ENCODE measurements at regions not wholly inside any gene's neighbourhood (a gene's known extent, or its start where the extent isn't known, plus 50 kb on each side); places are given as distances from the start of the nearest gene placed in this dataset.

DNA sequence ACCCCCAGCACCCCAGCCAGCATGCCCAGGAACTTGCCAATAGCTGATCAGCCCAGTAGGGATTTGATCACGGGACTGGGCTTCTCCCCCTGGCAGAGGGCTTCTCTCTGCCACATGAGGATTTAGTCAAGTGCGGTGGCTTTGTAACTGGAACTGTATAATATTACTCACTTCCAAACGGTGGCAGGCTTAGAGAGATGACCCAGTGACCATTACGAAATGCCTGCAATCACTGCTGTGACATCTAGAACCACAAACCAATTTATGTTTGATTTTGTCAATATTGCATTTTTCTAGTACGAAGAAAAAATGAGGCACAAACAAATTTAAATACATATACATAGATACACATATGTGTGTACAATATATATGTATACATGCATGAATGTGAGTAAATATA is 192.1 kb downstream of the ERCC6L2 start:
- Histone ChIP-seq H3K79me2 (ENCODE audit: low read depth) (no peaks in the 10 kb centered on the region), H3K9me3 (ENCODE audit: low read depth) (no peaks in the 10 kb centered on the region), H3K27me3 (no peaks in the 10 kb centered on the region), H3K4me1 (peaks cover 6% of the 10 kb centered on the region), H3F3A (ENCODE audit: low read depth) (no peaks in the 10 kb centered on the region), H3K36me3 (no peaks in the 10 kb centered on the region), H3K4me3 (no peak overlapping the region), H2AFZ (replicated peaks) (no peak overlapping the region), H4K20me1 (ENCODE audit: low read depth) (no peaks in the 10 kb centered on the region), H3K4me2 (no peak overlapping the region), H3K9ac (no peak overlapping the region), H3K27ac (no peak overlapping the region)
- no peak for DNase-seq (ENCODE audit: low spot score)
- Mint-ChIP-seq H3K27ac (no peak overlapping the region), H3K4me1 (peaks cover 14% of the 10 kb centered on the region), H3K9me3 (no peaks in the 10 kb centered on the region), H3K4me3 (no peak overlapping the region), H3K36me3 (no peaks in the 10 kb centered on the region), H3K27me3 (ENCODE audit: insufficient read depth, low read depth) (peaks cover 11% of the 10 kb centered on the region)
- TF ChIP-seq, protein P1, sequence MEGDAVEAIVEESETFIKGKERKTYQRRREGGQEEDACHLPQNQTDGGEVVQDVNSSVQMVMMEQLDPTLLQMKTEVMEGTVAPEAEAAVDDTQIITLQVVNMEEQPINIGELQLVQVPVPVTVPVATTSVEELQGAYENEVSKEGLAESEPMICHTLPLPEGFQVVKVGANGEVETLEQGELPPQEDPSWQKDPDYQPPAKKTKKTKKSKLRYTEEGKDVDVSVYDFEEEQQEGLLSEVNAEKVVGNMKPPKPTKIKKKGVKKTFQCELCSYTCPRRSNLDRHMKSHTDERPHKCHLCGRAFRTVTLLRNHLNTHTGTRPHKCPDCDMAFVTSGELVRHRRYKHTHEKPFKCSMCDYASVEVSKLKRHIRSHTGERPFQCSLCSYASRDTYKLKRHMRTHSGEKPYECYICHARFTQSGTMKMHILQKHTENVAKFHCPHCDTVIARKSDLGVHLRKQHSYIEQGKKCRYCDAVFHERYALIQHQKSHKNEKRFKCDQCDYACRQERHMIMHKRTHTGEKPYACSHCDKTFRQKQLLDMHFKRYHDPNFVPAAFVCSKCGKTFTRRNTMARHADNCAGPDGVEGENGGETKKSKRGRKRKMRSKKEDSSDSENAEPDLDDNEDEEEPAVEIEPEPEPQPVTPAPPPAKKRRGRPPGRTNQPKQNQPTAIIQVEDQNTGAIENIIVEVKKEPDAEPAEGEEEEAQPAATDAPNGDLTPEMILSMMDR (IDR thresholded peaks at IDR 0.05) = no peak
- TF ChIP-seq EZH2 (IDR thresholded peaks at IDR 0.05) (no peak), EZH2phosphoT487 (IDR thresholded peaks at IDR 0.05) (no peak)

DNA sequence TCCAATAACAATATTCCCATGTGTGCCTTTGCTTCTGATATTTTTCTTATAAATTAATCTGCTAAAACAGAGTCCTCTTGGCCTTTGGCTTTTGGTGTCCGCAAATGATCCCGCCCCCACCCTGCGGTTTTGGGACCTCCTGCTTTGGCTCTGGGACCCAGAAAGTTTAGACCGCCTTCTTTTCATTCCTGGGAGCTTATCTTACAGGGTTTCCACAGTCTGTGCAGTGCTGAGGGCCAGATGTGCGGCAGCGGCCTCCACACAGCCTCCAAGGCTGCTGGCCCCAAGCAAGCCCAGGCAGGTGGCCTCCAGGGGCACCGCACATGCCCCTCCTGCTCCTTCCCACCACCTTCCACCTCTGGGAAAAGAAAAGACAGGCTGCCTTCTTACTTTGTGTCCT is 191.5 kb downstream of the ERCC6L2 start:
- Histone ChIP-seq H3K36me3 (no peaks in the 10 kb centered on the region), H3K27me3 (no peaks in the 10 kb centered on the region), H3K27ac (no peak overlapping the region), H3F3A (ENCODE audit: low read depth) (no peaks in the 10 kb centered on the region), H4K20me1 (ENCODE audit: low read depth) (no peaks in the 10 kb centered on the region), H3K4me1 (peaks cover 6% of the 10 kb centered on the region), H3K4me3 (no peak overlapping the region), H3K4me2 (no peak overlapping the region), H3K79me2 (ENCODE audit: low read depth) (no peaks in the 10 kb centered on the region), H2AFZ (replicated peaks) (no peak overlapping the region), H3K9ac (no peak overlapping the region), H3K9me3 (ENCODE audit: low read depth) (no peaks in the 10 kb centered on the region)
- Mint-ChIP-seq H3K27me3 (ENCODE audit: insufficient read depth, low read depth) (peaks cover 11% of the 10 kb centered on the region), H3K4me3 (no peak overlapping the region), H3K4me1 (peaks cover 12% of the 10 kb centered on the region), H3K27ac (no peak overlapping the region), H3K9me3 (no peaks in the 10 kb centered on the region), H3K36me3 (no peaks in the 10 kb centered on the region)
- no peak for TF ChIP-seq EZH2 (IDR thresholded peaks at IDR 0.05)
- TF ChIP-seq, protein P1 (IDR thresholded peaks at IDR 0.05) = no peak
- DNase-seq (ENCODE audit: low spot score) = no peak

DNA sequence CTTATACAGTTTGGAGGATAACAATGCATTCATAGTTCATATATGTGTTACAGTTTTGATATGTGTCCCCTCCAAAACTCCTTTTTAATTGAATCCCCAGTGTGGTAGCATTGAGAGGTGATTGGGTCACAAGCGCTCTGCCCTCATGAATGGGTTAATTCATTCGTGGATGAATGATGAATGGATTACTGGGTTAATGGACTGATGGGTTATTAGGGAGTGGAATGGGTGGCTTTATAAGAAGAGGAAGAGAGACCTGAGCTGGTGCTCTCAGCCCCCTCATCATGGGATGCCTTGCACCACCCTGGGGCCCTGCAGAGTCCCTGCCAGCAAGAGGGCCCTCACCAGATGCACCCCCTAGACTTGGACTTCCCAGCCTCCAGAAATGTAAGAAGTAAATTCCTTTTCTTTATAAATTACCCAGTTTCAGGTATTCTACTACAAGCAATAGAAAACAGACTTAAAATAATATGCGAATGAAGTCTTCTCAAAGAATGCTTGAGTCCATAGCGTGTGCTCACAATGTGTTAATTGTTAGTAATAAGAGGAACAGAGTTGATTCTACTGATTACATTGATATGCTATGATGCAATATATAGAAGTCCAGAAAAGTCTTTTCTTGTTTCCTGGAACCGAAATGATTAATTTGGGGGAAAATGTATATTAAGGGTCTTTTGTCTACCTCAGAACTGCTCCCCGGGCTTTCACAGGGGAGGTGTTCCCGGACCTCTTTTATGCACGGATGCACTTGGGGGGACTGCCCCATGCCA is 190.2 kb downstream of the ERCC6L2 start:
- no peaks in the 10 kb centered on the region for H3K79me2 ChIP-seq (ENCODE audit: low read depth)
- H3K9me3 Mint-ChIP-seq = no peaks in the 10 kb centered on the region
- no peak overlapping the region for H3K27ac Mint-ChIP-seq
- no peak overlapping the region for H3K4me2 ChIP-seq
- no peak overlapping the region for H2AFZ ChIP-seq (replicated peaks)
- no peaks in the 10 kb centered on the region for H3K9me3 ChIP-seq (ENCODE audit: low read depth)
- no peaks in the 10 kb centered on the region for H3K36me3 ChIP-seq
- no peak for DNase-seq (ENCODE audit: low spot score)
- peaks cover 6% of the 10 kb centered on the region for H3K4me1 ChIP-seq
- H3F3A ChIP-seq (ENCODE audit: low read depth) = no peaks in the 10 kb centered on the region
- TF ChIP-seq EZH2phosphoT487 (IDR thresholded peaks at IDR 0.05) (no peak), EZH2 (IDR thresholded peaks at IDR 0.05) (no peak)
- TF ChIP-seq, protein P1 (IDR thresholded peaks at IDR 0.05) = no peak
- no peaks in the 10 kb centered on the region for H3K36me3 Mint-ChIP-seq
- H4K20me1 ChIP-seq (ENCODE audit: low read depth) = no peaks in the 10 kb centered on the region
- H3K27ac ChIP-seq = no peak overlapping the region
- H3K27me3 Mint-ChIP-seq (ENCODE audit: insufficient read depth, low read depth) = peaks cover 11% of the 10 kb centered on the region
- H3K4me3 ChIP-seq = no peak overlapping the region
- H3K4me3 Mint-ChIP-seq = no peak overlapping the region
- H3K9ac ChIP-seq = no peak overlapping the region
- peaks cover 8% of the 10 kb centered on the region for H3K4me1 Mint-ChIP-seq
- no peaks in the 10 kb centered on the region for H3K27me3 ChIP-seq
